Activated CD4-positive, alpha-beta T cell treated with anti-CD3 and anti-CD28 coated beads for 48 hours (primary cell): ENCODE measurements at regions not wholly inside any gene's neighbourhood (a gene's known extent, or its start where the extent isn't known, plus 50 kb on each side); places are given as distances from the start of the nearest gene placed in this dataset.

Source experiments
- DNase-seq: peaks from one replicate; pipeline ENCODE4 v3.0.0-alpha.2; 2020

DNA sequence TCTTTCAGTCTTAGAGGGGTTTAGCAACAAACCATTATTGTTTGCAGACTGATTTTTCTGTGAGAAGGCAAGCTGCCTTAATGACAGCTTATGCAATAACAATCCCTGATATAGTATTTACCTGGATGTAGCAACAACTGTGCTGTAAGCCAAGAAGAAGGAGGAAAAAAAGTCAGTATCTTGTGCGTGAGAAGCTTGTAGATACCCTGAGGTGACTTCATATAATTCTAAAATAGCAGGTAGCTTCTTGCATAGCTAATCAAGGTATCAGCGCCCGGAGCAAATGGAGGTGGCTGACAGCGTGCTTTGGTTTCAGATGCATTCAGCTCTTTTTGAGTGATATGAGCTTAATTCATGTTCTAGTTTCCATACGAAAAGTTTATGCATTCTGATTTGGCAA lies 309.8 kb downstream of the KLF5 start:
- no peak for DNase-seq

DNA sequence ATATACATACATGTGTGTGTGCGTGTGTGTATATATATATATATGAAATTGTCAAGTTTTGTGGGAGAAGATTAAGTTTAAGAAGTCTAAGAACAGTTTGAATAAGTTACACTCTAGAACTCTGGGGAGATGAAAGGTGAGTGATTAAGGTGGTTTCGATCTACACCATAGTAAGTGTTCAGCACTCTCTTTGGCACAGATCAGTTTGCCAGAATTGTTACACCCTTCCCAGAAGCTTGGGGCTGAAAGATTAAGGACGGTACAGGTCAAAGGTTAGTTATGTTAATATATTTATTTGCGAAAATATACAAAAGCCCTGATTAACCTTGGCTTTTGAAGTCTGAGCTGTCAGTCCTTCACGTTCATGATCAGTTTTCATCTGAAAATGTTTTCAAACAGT lies 309.1 kb downstream of the KLF5 start:
- DNase-seq: no peak

- DNase-seq: no peak
Observed at GRCh38 chr13:73366241-73366640, 307.4 kb downstream of the KLF5 start.

DNA sequence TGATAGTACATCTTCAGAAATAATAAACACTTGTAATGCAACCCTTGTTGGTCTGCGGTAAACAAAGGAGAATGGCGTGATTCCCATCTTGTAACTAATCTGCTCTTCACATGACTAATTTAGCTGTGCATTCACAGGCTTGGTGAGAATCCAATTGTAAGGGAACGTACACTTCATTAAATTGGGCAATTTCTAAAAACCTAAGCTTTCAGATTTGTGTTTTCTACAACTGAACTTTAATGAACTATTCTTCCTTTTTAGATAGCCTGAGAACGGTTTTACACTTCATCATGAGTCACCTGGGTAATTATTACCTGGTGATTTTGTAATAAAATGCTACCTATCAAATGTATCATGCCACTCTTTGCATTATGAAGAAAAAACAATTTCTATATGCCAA lies 306.9 kb downstream of the KLF5 start:
- DNase-seq: no peak

GRCh38 chr13:73365252-73365651 lies 306.4 kb downstream of the KLF5 start:
- no peak for DNase-seq

- no peak for DNase-seq
Observed at GRCh38 chr13:73364736-73365135, 305.9 kb downstream of the KLF5 start.

DNA sequence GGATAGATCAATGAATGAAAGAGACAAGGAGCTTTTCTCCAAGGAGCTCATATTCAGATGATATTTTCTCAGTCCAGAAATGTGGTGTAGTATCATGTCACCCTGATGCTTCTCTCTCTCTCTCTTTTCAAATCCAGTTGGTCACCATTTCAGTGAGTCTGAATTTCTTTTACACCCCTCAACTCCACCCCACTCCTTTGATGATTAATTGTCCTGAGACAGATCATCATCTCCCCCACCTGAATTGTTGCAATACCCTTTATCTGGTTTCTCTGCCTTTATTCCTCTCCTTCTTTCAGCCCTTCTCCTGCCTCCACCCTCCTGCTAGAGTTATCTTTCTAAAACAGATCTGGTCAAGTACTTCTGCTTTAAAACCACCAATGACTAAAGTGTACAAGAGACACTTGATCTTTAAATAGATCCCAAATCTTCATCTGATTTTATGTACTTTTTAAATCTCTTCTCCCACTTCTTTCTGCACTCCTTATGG lies 299.8 kb downstream of the KLF5 start:
- DNase-seq: no peak

DNA sequence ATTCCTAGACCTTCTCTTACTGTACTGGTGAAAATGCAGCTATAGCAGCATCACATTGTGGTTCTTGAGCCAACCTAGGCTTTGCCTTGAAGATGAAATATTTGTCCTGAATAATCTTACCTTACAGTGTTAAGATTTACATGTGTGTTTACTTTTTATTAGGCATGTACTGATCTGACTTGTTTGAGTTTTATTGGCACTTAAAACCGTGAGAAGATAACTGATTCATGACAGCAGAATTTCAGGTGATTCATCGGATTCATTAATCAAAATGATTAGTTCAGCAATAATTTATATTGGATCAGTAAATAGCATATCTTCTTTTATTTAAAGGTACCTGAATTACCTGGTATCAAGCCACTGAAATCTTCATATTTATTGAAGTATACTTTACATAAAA lies 296.3 kb downstream of the KLF5 start:
- DNase-seq: no peak

DNA sequence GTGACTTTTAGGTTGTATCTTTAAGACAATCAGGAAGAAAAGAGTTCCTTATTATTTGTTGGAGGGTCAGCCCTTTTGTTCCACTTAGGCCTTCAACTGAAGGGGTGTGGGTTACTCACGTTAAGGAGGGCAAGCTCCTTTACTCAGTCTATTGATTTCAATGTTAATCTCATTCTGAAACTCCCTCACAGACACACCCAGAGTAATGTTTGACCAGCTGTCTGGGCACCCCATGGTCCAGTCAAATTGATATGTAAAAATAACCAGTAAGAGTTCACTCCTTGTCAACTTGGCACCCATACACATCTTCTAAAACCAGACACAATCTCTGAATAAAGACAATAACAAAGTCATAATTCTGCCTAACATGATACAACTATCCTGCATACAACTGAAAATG lies 292.9 kb downstream of the KLF5 start:
- no peak for DNase-seq

- peak; percentile 7 for DNase-seq
Observed at GRCh38 chr13:73341748-73342147, 282.9 kb downstream of the KLF5 start.

DNA sequence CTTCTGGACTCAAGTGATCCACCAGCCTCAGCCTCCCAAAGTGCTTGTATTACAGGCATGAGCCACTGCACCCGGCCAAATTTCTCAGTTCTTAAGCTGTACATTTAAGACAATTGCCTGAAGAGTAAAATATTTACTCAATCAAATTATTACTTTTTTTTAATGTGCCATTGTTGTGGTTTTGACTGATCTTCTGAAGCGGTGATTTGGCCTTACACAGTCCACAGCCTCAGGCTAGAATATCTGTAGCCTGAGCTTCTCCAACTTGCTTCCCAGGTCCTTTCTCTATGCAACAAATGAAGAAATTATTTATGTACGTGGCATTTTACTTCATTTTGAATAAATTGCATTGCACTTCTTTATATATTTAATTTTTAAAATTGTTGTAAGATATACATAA lies 281.3 kb downstream of the KLF5 start:
- no peak for DNase-seq

GRCh38 chr13:73339086-73339485 lies 280.3 kb downstream of the KLF5 start:
- DNase-seq: no peak

DNA sequence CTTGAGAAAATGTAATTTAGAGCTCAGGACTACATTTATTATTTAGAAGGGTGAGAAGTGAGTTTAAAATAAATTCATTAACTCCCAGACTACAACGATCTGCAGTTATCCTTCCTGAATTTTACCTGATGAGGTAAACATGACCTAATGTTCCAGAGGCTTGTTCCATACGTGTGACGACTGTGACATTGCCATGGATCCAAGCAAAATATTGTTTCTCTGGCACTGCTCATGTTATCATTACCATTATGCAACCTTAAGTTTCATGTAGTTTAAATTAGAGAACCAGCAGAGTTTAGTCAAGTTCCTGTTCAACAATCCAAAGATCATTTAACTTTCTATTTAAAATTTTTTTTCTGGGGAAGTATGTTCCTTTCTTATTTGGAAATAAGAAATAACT lies 279.6 kb downstream of the KLF5 start:
- no peak for DNase-seq

DNA sequence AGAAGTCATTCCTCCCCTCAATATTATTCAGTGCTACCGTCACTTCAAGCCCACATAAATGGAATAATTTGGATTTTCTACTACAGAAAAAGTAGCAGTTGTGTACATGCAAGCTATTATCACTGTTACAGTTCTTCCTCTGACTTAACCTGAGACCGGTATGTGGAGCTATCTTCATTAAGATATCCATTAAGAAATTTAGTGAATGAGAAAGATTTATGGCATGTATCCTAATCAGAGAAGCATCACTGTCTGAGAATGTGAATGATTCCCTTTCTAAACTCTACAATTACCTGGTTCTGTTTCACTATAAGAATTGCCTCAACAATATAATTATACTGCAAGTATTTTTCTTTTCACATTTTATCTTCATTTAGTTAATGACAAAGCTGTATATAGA lies 278.7 kb downstream of the KLF5 start:
- no peak for DNase-seq

DNA sequence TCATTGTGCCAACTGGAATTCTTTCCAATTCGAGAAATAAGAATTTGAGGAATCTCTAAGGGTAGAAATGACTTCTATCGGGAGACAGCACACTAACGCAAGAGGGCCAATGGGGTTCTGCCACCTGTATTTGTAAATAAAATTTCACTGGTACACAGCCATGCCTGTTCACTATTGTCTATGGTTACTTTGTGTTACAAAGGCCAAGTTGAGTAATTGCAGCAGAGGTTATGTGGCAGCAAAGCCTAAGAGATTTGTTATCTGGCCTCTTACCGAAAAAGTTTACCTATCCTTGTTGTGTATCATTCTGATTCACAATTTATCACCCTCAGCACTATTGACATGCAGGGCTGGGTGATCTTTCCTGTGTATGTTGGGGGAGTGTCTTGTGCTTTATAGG lies 278.0 kb downstream of the KLF5 start:
- DNase-seq: no peak

GRCh38 chr13:73335944-73336343 lies 277.1 kb downstream of the KLF5 start:
- DNase-seq: no peak

- DNase-seq: no peak
Observed at GRCh38 chr13:73335210-73335609, 276.4 kb downstream of the KLF5 start.

GRCh38 chr13:73334445-73334844 lies 275.6 kb downstream of the KLF5 start:
- no peak for DNase-seq

- no peak for DNase-seq
Observed at GRCh38 chr13:73331556-73331955, 272.8 kb downstream of the KLF5 start.

GRCh38 chr13:73329355-73329754 lies 270.6 kb downstream of the KLF5 start:
- DNase-seq: no peak

DNA sequence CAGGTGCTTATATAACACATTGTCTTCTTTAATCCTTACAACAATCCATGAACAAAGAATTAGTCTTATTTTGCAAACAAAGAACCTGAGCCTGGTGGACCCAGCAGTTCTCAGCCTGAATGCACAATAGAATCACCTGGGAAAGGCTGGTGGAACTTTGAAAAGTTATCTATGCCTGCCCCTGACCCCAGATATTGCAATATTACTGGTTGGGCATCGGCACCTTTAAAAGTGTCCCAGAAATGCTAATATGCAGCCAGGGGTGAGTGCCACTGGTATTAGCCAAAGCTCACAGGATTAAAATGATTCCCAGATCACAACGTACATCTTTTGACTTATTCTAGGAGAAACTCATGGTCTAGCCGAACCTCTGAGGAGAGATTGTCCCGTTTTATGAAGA lies 268.8 kb downstream of the KLF5 start:
- no peak for DNase-seq

GRCh38 chr13:73325723-73326558 lies 267.1 kb downstream of the KLF5 start:
- DNase-seq: no peak

- DNase-seq: no peak
Observed at GRCh38 chr13:73324842-73325722, 266.3 kb downstream of the KLF5 start.

DNA sequence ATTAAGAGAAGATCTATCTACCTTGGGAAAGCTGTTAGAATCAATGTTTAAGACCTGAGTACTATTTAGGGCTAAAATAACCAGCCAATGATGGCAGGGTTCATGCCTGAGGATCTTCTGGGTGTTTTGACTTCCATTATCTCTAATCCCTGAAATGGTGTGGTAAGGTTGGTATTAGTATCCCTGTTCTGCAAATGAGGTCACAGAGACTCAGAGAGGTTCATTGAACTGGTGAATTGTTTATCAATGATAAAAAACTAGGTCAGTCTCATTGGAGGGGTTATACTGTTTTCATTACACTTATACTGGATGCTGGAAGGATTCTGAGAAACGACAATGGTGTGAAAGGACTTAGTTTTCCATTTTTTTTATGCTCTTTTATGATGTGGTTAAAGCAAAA lies 264.8 kb downstream of the KLF5 start:
- no peak for DNase-seq
